ENCODE measurements at regions not wholly inside any gene's neighbourhood (a gene's known extent, or its start where the extent isn't known, plus 50 kb on each side); places are given as distances from the start of the nearest gene placed in this dataset.

DNA sequence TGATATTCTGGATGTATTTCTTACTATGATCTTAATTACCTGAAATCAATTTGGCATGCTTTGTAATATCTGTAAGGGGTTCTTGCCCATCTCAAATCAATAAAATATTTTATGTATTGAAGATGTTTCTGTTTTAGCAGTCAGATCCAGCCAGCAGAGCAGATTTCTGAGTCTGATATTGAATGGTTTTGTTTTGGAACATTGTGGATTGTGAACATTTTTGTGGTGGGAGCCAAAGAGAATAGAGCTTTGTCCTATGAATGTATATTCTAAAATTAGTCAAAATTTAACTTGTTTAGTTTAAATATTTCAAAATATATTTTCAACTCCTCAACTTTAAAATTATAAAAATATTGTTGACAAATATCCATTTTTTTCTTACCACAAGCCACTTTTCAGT is 197.0 kb downstream of the UBE2E3 start:
- no peak for DNase-seq (ENCODE audit: low read depth)
- TF ChIP-seq, protein P1, sequence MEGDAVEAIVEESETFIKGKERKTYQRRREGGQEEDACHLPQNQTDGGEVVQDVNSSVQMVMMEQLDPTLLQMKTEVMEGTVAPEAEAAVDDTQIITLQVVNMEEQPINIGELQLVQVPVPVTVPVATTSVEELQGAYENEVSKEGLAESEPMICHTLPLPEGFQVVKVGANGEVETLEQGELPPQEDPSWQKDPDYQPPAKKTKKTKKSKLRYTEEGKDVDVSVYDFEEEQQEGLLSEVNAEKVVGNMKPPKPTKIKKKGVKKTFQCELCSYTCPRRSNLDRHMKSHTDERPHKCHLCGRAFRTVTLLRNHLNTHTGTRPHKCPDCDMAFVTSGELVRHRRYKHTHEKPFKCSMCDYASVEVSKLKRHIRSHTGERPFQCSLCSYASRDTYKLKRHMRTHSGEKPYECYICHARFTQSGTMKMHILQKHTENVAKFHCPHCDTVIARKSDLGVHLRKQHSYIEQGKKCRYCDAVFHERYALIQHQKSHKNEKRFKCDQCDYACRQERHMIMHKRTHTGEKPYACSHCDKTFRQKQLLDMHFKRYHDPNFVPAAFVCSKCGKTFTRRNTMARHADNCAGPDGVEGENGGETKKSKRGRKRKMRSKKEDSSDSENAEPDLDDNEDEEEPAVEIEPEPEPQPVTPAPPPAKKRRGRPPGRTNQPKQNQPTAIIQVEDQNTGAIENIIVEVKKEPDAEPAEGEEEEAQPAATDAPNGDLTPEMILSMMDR (IDR thresholded peaks at IDR 0.05; ENCODE audit: insufficient read depth, low read length), result no peak
- H3K4me3 ChIP-seq (ENCODE audit: low read depth, low read length), result no peak overlapping the region

GRCh38 chr2:181178130-181178529 is 197.7 kb downstream of the UBE2E3 start:
- TF ChIP-seq, protein P1 (IDR thresholded peaks at IDR 0.05; ENCODE audit: insufficient read depth, low read length), result no peak

DNA sequence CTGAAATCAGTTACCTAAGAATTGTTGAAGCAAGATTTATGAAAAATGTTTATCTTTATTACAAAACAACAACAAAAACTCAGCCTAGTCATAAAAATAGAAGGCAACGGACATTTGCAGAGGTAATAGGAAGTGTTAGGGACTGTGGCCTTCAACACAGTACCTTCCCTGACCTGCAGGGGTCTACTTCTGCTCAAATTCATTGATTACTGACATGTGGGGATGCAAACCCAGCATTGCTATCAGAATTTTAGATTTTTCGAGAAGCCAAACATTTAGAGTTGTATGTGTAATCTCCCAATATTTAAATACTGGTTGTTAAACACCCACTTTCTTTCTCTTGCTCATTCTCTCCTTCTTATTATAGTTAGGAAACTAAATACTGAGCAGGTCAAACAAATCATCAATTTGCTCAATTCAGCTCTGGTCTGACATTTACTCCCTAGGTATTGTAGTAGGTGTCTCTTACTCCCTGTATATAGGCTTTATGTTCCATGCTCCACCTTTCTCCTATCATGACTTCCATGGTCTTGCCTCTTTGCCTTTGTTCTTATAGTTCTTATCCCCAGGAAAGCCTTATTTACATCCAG is 198.5 kb downstream of the UBE2E3 start:
- DNase-seq (ENCODE audit: low read depth), result no peak
- TF ChIP-seq, protein P1 (IDR thresholded peaks at IDR 0.05; ENCODE audit: insufficient read depth, low read length), result peak; percentile 48
- H3K4me3 ChIP-seq (ENCODE audit: low read depth, low read length), result no peak overlapping the region

More at GRCh38 chr2:181178130-181178529, 197.7 kb downstream of the UBE2E3 start:
- no peak for DNase-seq (ENCODE audit: low read depth)
- H3K4me3 ChIP-seq (ENCODE audit: low read depth, low read length), result no peak overlapping the region

GRCh38 chr2:181183878-181184542 is 203.6 kb downstream of the UBE2E3 start:
- TF ChIP-seq, protein P1 (IDR thresholded peaks at IDR 0.05; ENCODE audit: insufficient read depth, low read length), result no peak
- no peak for DNase-seq (ENCODE audit: low read depth)
- H3K4me3 ChIP-seq (ENCODE audit: low read depth, low read length), result no peak overlapping the region

GRCh38 chr2:181185421-181185820 is 205.0 kb downstream of the UBE2E3 start:
- no peak for DNase-seq (ENCODE audit: low read depth)

GRCh38 chr2:181185948-181186347 is 205.5 kb downstream of the UBE2E3 start:
- no peak overlapping the region for H3K4me3 ChIP-seq (ENCODE audit: low read depth, low read length)
- TF ChIP-seq, protein P1 (IDR thresholded peaks at IDR 0.05; ENCODE audit: insufficient read depth, low read length), result no peak
- no peak for DNase-seq (ENCODE audit: low read depth)

More at GRCh38 chr2:181185421-181185820, 205.0 kb downstream of the UBE2E3 start:
- H3K4me3 ChIP-seq (ENCODE audit: low read depth, low read length), result no peak overlapping the region
- TF ChIP-seq, protein P1 (IDR thresholded peaks at IDR 0.05; ENCODE audit: insufficient read depth, low read length), result no peak
